Suprapubic skin (tissue), 4 donors: ENCODE measurements at regions not wholly inside any gene's neighbourhood (a gene's known extent, or its start where the extent isn't known, plus 50 kb on each side); places are given as distances from the start of the nearest gene placed in this dataset.

Experiments used
- POLR2A ChIP-seq, 2 donors: fragments of 450-650 bp; IDR thresholded peaks; one replicate each; pipeline ENCODE4 v1.6.1; 2017; ENCODE audit warnings: antibody characterized with exemption in 2 of 2, mild to moderate bottlenecking in 2 of 2, moderate library complexity in 2 of 2
- POLR2AphosphoS5 ChIP-seq, 3 donors: sonication (generic); formaldehyde crosslinking; IDR thresholded peaks; one replicate each; pipeline ENCODE4 v1.6.1; 2017; ENCODE audit warnings: antibody characterized with exemption in 3 of 3
- TF ChIP-seq, protein P1 (sequence below), 2 donors: fragments of 200-600 bp in 1 of 2; fragments of 450-650 bp in 1 of 2; sonication (generic) in 1 of 2; IDR thresholded peaks; one replicate each; pipeline ENCODE4 v1.5.1; 2016 to 2019; ENCODE audit warnings: antibody characterized with exemption in 2 of 2, mild to moderate bottlenecking in 1 of 2, moderate library complexity in 1 of 2

DNA sequence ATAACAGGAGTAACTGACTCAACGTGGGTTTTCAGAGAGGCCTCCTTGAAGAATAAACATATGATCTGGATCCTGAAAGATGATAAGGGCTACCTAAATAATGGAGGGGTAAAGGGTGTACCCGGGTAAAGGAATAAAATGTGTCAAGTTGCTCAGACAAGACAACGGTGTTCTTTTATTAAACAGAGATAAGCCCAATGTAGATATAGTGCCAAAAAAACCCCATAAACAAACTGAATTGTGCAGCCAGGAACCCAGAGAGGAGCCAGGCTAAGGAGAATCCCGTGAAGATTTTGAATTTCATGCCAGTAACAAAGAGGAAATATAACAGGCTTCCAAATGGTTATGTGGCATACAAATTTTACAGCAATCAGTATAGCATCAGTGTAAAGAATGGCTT is 618.2 kb downstream of the CPS1 start:
- TF ChIP-seq, protein P1, sequence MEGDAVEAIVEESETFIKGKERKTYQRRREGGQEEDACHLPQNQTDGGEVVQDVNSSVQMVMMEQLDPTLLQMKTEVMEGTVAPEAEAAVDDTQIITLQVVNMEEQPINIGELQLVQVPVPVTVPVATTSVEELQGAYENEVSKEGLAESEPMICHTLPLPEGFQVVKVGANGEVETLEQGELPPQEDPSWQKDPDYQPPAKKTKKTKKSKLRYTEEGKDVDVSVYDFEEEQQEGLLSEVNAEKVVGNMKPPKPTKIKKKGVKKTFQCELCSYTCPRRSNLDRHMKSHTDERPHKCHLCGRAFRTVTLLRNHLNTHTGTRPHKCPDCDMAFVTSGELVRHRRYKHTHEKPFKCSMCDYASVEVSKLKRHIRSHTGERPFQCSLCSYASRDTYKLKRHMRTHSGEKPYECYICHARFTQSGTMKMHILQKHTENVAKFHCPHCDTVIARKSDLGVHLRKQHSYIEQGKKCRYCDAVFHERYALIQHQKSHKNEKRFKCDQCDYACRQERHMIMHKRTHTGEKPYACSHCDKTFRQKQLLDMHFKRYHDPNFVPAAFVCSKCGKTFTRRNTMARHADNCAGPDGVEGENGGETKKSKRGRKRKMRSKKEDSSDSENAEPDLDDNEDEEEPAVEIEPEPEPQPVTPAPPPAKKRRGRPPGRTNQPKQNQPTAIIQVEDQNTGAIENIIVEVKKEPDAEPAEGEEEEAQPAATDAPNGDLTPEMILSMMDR (IDR thresholded peaks at IDR 0.05) = no peak
- TF ChIP-seq POLR2AphosphoS5 (IDR thresholded peaks at IDR 0.05) (no peak), POLR2A (IDR thresholded peaks at IDR 0.05) (no peak)
